Caco-2 (cell line): ENCODE measurements at regions not wholly inside any gene's neighbourhood (a gene's known extent, or its start where the extent isn't known, plus 50 kb on each side); places are given as distances from the start of the nearest gene placed in this dataset.

Source experiments
- BruUV-seq: library from RNA; stranded (reverse); fragments of 400-500 nt; replicated peaks from 2 replicates; lab custom pipeline; 2021; lab: Mats Ljungman, UMichigan
- CTCF ChIA-PET: fragments of 300-600 bp; sonication (Branson Sonifier 250); formaldehyde crosslinking; loops from one replicate; lab custom pipeline; 2022; ENCODE audit warnings: antibody characterized with exemption; lab: Charles Lee
- POLR2A ChIA-PET: fragments of 300-600 bp; sonication (Branson Sonifier 250); formaldehyde crosslinking; loops from one replicate; lab custom pipeline; 2022; ENCODE audit warnings: antibody characterized with exemption; lab: Charles Lee
- DNase-seq, 2 experiments: peaks; one replicate each; pipeline versions ENCODE4 v3.0.0 to v3.0.0-alpha.2; 2020 to 2022
- H3K27me3 ChIP-seq: replicated peaks from 2 replicates; pipeline ENCODE4 v1.6.0; 2011; ENCODE audit warnings: low read length; ENCODE audit not compliant: control insufficient read depth, insufficient read depth
- H3K36me3 ChIP-seq: 2 replicates; pipeline ENCODE4 v1.5.1; 2011; ENCODE audit warnings: low read length; ENCODE audit not compliant: control insufficient read depth, insufficient read depth
- H3K4me1 ChIP-seq: fragments of 250-450 bp; sonication (Bioruptor Pico); 2 replicates; pipeline ENCODE4 v1.5.1; 2020; ENCODE audit warnings: mild to moderate bottlenecking
- H3K4me3 ChIP-seq: 2 replicates; pipeline ENCODE4 v1.5.1; 2011; ENCODE audit warnings: low read depth, mild to moderate bottlenecking, control low read depth, low read length
- H3K9me3 ChIP-seq: fragments of 250-450 bp; sonication (Bioruptor Pico); 2 replicates; pipeline ENCODE4 v1.5.1; 2020; ENCODE audit warnings: mild to moderate bottlenecking, moderate library complexity
- H3K27ac Mint-ChIP-seq: one replicate; pipeline ENCODE4 v1.8.0; 2022; ENCODE audit warnings: mixed read lengths; ENCODE audit not compliant: unreplicated experiment
- H3K27me3 Mint-ChIP-seq: one replicate; pipeline ENCODE4 v1.8.0; 2022; ENCODE audit warnings: mixed read lengths; ENCODE audit not compliant: insufficient read depth, unreplicated experiment
- H3K36me3 Mint-ChIP-seq: one replicate; pipeline ENCODE4 v1.8.0; 2022; ENCODE audit warnings: mild to moderate bottlenecking, mixed read lengths; ENCODE audit not compliant: insufficient read depth, unreplicated experiment
- H3K4me1 Mint-ChIP-seq: one replicate; pipeline ENCODE4 v1.8.0; 2022; ENCODE audit warnings: low read depth, mixed read lengths; ENCODE audit not compliant: unreplicated experiment
- H3K4me3 Mint-ChIP-seq: one replicate; pipeline ENCODE4 v1.8.0; 2022; ENCODE audit warnings: mild to moderate bottlenecking, moderate library complexity, mixed read lengths; ENCODE audit not compliant: unreplicated experiment
- H3K9me3 Mint-ChIP-seq: one replicate; pipeline ENCODE4 v1.8.0; 2022; ENCODE audit warnings: mixed read lengths; ENCODE audit not compliant: unreplicated experiment
- intact Hi-C: fragments of 100-400 bp; cut with micrococcal nuclease; formaldehyde crosslinking; loops from one replicate; pipeline ENCODE4 v1.10.0; 2022; ENCODE audit not compliant: unreplicated experiment
- TF ChIP-seq, protein P1 (sequence below), 2 experiments: fragments of 200-600 bp in 1 of 2; IDR thresholded peaks; 1 replicate in 1 of 2; 2 replicates in 1 of 2; pipeline versions ENCODE4 v1.5.1 to v1.8.0; 2011 to 2022; ENCODE audit warnings: antibody characterized with exemption in 1 of 2, control low read depth in 1 of 2, inconsistent platforms in 1 of 2, low read depth in 1 of 2, low read length in 1 of 2, mild to moderate bottlenecking in 1 of 2, moderate library complexity in 1 of 2; ENCODE audit not compliant: insufficient read depth in 1 of 2, severe bottlenecking in 1 of 2, unreplicated experiment in 1 of 2

DNA sequence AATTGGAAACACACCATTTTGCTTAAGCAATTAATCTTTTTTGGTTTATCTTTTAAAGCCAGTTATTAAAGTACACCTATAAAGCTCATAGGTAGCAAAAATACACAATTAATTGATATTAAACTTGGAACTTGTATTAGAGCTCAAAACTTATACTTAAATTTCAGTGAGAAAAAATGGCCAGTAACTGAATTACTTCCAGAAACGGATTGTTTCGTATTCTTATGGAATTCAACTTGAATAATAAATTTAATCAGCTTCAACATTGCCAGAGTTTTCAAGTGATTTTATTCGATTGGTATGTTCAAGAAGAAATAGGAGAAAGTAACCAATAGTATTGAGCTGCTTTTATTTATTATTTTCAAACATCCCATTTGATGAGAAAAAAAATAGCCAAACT is 112.7 kb upstream of the PDE10A start:
- Mint-ChIP-seq H3K27me3 (peaks cover 11% of the 10 kb centered on the region), H3K4me1 (no peaks in the 10 kb centered on the region), H3K36me3 (no peaks in the 10 kb centered on the region), H3K4me3 (no peak overlapping the region), H3K9me3 (no peaks in the 10 kb centered on the region), H3K27ac (no peak overlapping the region)
- DNase-seq: no peak
- intact Hi-C loops: no loop called here
- Histone ChIP-seq H3K27me3 (no peaks in the 10 kb centered on the region), H3K36me3 (no peaks in the 10 kb centered on the region), H3K9me3 (no peaks in the 10 kb centered on the region), H3K4me1 (no peaks in the 10 kb centered on the region), H3K4me3 (no peak overlapping the region)
- ChIA-PET POLR2A (no interaction called here), CTCF (no interaction called here)
- BruUV-seq: no TSS peak
- TF ChIP-seq, protein P1, sequence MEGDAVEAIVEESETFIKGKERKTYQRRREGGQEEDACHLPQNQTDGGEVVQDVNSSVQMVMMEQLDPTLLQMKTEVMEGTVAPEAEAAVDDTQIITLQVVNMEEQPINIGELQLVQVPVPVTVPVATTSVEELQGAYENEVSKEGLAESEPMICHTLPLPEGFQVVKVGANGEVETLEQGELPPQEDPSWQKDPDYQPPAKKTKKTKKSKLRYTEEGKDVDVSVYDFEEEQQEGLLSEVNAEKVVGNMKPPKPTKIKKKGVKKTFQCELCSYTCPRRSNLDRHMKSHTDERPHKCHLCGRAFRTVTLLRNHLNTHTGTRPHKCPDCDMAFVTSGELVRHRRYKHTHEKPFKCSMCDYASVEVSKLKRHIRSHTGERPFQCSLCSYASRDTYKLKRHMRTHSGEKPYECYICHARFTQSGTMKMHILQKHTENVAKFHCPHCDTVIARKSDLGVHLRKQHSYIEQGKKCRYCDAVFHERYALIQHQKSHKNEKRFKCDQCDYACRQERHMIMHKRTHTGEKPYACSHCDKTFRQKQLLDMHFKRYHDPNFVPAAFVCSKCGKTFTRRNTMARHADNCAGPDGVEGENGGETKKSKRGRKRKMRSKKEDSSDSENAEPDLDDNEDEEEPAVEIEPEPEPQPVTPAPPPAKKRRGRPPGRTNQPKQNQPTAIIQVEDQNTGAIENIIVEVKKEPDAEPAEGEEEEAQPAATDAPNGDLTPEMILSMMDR (IDR thresholded peaks at IDR 0.05; ENCODE audit: insufficient read depth in 1 of 2, low read depth in 1 of 2, low read length in 1 of 2, severe bottlenecking in 1 of 2, unreplicated experiment in 1 of 2): no peak

DNA sequence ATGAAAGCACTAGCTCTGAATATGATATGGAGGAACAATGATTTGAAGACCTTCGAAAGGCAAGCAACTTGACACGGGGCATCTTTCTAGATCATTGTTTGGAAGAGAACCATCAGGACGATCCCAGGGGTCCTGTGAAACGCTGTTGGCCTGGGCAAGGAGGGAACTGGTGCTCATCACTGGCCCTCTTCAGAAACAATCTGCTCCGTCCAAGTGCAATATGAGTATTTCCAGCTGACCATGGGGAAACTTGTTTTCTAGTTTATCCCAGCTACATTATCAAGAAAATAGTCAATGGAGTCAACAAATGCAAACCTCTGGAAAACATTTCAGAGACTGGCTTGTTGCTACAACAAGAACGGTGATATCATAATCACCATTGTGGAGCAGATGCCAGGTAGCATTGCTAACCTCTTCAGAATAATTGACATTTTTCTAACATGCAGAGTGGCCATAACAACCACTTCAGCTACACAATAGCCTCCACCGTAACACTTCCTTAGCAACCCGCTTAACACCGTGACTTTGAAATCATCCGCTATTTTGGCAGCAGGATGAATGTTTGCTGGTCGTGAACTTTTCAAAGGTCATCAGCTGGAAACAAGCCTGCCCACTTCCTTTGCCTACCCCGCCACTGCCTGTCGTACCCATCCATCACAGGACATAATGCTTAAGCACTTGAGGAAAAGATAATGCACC is 112.0 kb upstream of the PDE10A start:
- no peaks in the 10 kb centered on the region for H3K9me3 Mint-ChIP-seq
- Histone ChIP-seq H3K36me3 (no peaks in the 10 kb centered on the region), H3K27me3 (no peaks in the 10 kb centered on the region), H3K4me3 (no peak overlapping the region), H3K4me1 (no peaks in the 10 kb centered on the region), H3K9me3 (no peaks in the 10 kb centered on the region)
- no peaks in the 10 kb centered on the region for H3K36me3 Mint-ChIP-seq
- no peak overlapping the region for H3K4me3 Mint-ChIP-seq
- POLR2A ChIA-PET: no interaction called here
- no peaks in the 10 kb centered on the region for H3K4me1 Mint-ChIP-seq
- CTCF ChIA-PET: no interaction called here
- H3K27me3 Mint-ChIP-seq: peaks cover 11% of the 10 kb centered on the region
- TF ChIP-seq, protein P1 (IDR thresholded peaks at IDR 0.05; ENCODE audit: insufficient read depth in 1 of 2, low read depth in 1 of 2, low read length in 1 of 2, severe bottlenecking in 1 of 2, unreplicated experiment in 1 of 2): no peak
- DNase-seq: no peak
- intact Hi-C loops: no loop called here
- no peak overlapping the region for H3K27ac Mint-ChIP-seq
- BruUV-seq: no TSS peak

DNA sequence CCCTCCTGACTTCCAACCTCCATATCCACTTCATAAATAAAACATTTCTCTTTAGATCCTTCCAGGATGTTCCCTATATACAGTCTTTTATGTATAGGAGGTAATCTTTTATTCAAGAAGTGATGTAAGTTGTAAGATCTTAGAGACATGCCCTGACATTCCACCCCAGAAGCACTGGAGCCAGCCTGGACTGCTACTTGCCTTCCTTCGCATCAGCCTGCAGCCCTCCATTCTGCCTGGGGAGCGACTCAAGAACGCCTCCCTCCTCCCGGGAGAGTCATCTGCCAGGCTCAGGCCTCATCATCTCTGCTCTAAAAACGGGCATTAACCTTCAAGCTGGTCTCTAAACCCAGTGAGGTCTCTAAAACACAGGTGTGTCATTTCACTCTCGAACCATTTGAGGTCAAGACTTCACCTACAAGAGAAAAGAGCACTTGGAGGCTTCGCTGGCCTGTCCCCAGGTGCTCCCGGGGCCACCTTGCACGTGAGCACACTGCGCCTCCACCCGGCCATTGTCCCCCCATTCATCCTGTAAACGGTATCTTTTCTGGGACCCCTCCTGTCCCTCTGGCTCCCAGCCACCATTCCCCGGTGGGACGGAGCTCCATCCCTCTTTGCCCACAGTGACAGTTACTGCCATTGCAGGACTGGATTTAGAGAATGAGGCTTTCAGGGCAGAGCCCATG is 107.5 kb upstream of the PDE10A start:
- no peak overlapping the region for H3K27ac Mint-ChIP-seq
- TF ChIP-seq, protein P1 (IDR thresholded peaks at IDR 0.05; ENCODE audit: insufficient read depth in 1 of 2, low read depth in 1 of 2, low read length in 1 of 2, severe bottlenecking in 1 of 2, unreplicated experiment in 1 of 2): no peak
- H3K36me3 Mint-ChIP-seq: no peaks in the 10 kb centered on the region
- Histone ChIP-seq H3K36me3 (no peaks in the 10 kb centered on the region), H3K4me1 (no peaks in the 10 kb centered on the region), H3K4me3 (no peak overlapping the region), H3K27me3 (no peaks in the 10 kb centered on the region), H3K9me3 (no peaks in the 10 kb centered on the region)
- ChIA-PET POLR2A (no interaction called here), CTCF (no interaction called here)
- DNase-seq: no peak
- BruUV-seq: no TSS peak
- intact Hi-C loops: no loop called here
- H3K4me3 Mint-ChIP-seq: no peak overlapping the region
- H3K4me1 Mint-ChIP-seq: no peaks in the 10 kb centered on the region
- H3K9me3 Mint-ChIP-seq: no peaks in the 10 kb centered on the region
- peaks cover 9% of the 10 kb centered on the region for H3K27me3 Mint-ChIP-seq
